HG03571 (cell line): ENCODE measurements at regions not wholly inside any gene's neighbourhood (a gene's known extent, or its start where the extent isn't known, plus 50 kb on each side); places are given as distances from the start of the nearest gene placed in this dataset.

ENCODE experiments used
- ATAC-seq: cut with Tn5 transposase; IDR thresholded peaks from one replicate; pipeline ENCODE4 v1.9.1; 2021; ENCODE audit not compliant: unreplicated experiment

DNA sequence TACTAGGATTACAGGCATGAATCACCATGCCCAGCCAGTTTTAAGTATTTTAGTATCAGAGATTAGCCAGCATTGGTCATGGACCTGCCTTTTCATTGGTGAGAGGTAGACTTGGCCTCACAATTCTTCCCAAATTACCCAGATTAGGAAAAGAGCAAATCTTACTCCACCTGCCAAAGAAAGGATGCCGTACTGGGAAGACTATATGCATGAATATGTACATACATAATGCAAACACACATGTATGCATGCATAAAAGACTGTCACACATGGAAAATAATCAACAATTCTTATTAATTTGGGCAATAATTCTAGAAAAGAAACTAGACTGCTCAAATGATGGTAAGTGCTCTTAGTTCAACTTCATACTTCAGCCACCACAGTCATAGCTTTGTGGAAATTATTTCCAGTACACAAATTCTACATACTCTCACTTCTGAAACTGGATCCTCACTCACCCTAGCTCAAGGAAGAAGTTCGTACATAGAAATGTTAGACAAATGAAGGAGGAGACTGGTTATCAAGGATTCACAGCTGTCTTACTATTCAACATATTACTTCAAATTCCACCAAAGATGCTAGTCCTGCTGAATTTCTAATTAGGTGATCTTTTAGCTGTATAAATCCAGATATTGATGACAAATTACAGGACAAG, 73.7 kb downstream of the MINAR2 start:
- ATAC-seq = no peak

DNA sequence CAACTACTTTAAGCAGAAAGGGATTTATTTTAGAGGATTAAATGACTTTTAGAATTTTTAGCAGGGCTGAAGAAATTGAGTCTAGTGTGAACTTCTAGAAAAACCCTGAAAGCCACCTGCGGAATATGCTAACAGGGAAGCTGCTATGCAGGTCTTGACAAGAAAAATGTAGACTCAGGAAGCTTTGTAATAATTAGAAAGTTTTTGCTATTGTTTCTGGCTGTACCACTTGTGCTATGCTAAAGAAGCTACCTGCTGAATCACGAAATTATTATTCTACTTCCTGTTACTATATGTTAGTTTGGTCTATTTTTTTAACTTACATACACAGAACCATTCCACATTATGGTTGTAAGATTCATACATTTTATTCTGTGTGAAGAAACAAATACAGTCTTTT, 74.0 kb upstream of the CHSY3 start:
- ATAC-seq = no peak

DNA sequence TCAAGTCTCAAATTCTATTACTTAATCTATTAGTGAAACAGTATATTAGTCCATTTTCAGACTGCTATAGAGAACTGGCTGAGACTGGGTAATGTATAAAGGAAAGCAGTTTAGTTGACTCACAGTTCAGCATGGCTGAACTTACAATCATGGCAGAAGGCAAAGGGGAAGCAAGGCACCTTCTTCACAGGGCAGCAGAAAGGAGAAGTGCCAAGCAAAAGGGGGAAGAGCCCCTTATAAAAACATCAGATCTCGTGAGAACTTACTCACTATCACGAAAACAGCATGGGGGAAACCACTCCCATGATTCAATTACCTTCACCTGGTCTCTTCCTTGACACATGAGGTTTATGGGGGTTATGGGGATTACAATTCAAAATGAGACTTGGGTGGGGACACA, 67.9 kb upstream of the CHSY3 start:
- ATAC-seq = no peak

DNA sequence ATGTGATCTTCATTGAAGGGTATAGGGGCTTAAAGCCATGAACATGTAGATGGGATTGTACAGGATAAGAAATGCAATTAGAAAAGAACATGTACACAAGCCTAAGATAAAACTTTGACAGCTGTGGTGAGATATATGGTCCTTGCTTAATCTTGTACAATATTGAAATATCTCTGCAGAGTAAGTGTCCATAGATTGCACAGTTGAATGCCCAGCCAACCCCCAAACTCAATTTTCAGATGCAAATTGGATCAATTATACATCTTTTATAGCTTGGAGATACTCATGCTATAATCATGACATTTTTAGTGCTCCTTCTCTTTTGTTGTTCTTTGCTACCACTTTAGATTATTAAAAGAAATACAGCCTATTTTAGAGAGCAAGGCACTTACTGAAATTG, 59.5 kb upstream of the CHSY3 start:
- no peak for ATAC-seq

DNA sequence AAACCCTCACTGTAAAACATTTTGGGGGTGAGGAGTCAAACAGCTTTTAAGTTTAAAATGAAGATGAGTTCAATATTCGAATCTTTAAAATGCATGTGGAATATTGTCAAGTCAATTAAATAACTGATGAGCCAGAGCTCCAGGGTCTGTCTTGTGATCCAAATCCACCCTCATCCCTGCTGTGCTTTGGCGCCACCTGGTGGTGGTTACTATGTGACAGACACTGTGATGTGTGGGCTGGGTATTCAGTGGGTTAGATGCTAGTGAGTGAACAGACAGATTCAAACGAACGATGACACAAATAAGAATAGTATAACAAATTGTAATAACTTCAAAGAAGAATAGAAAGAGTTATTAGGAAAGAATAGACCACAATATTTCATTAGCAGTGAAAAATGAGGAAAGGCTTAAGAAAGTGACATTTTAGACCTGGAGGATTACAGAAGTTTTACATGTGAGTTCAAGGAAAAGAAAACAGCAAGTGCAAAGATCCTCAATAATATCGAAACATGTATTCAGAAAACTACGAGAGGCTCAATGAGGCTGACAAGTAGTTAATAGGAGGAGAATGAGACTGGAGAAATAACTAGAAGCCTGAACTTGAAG, 51.4 kb upstream of the CHSY3 start:
- peak; percentile 94 for ATAC-seq

DNA sequence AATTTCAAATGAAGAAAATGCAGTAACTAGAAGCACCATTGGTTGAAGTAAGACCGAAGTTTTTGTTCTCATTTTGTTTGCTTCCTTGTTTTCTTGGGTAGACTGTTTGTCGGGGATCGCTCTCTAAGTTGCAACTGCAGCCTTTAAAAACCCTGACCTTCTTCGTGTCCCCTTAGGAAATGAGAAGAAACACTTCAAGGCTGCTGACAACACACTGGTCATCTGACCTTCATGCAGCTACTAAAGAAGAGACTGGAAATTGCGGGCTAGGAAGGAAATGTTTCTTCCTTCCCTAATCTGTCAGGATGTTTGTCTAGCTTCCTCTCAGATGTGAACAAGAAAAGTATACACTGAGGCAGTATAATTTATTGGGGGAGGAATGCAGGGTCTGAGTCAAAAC, 50.7 kb upstream of the CHSY3 start:
- no peak for ATAC-seq
